Skin epidermis (tissue), 12 donors: ENCODE measurements at regions not wholly inside any gene's neighbourhood (a gene's known extent, or its start where the extent isn't known, plus 50 kb on each side); places are given as distances from the start of the nearest gene placed in this dataset.

ENCODE experiments used
- H3K27ac ChIP-seq, 21 experiments: fragments of 200-600 bp; sonication (generic) in 11 of 21; one replicate each; pipeline ENCODE4 v1.5.0; 2020; ENCODE audit warnings: mild to moderate bottlenecking in 3 of 21, inconsistent platforms in 2 of 21, moderate library complexity in 2 of 21
- H3K4me3 ChIP-seq, 7 experiments: fragments of 200-600 bp; sonication (generic) in 2 of 7; one replicate each; pipeline ENCODE4 v1.5.0; 2020; ENCODE audit warnings: inconsistent platforms in 2 of 7, mild to moderate bottlenecking in 2 of 7, moderate library complexity in 1 of 7

DNA sequence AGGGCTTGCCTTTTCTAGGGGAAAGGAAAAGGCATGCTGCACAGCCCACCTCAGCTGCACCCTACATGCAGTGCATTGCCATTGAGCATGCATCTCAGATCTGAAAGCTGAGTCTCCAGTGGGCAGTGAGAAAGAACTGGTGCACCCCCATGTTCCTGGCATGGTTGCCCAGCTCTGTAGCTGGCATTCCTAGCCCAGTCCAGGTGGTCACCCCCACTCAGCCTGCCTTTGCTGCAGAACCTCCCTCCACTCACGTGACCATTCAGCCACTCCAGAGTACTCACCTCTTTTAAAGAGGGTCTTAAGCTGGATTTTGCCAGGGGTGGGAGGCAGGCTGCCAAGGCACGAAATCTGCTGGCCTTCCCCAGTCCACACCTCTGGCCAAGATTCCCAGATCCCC, 208.6 kb upstream of the TOPAZ1 start:
- Histone ChIP-seq H3K27ac (no peak overlapping the region), H3K4me3 (no peak overlapping the region)

DNA sequence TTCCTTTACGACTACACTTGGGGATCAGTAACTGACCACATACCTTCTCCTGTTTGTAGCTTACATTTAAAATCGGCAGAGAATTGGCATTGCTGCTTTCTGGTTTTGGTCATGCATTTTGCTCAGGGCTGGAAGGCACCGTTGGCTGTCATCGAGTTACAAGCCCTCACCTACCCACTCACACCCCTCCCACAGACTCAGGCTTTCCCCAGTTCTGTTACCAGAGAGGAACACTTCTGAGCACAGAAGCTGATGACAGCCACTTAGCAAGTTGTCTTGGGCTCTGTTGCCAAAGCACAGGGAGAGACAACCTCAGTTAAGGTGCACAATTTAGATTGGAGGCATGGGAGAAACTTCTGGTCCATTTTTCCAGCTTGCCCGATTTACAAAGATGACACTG, 204.8 kb upstream of the TOPAZ1 start:
- Histone ChIP-seq H3K4me3 (no peak overlapping the region), H3K27ac (no peak overlapping the region)

DNA sequence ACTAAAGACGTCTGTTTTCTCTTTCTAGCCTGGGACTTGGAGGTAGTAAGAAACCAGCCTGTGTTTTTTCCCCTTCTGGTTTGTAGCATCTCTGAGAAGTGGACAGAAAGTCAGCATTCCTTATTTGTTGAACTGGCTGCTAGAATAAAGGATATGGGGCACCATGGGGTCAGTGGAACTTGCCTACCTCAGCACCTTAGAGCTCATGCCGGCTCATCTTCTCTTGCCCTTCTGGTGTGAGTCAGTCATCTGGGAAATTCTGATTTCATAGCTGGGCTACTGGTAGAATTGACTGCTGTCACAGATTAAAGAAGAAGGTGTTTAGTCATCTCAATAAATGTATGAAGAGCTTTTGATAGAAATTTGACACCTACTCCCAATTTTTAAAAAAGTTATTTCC, 202.7 kb upstream of the TOPAZ1 start:
- H3K4me3 ChIP-seq, result no peak overlapping the region
- no peak overlapping the region for H3K27ac ChIP-seq

DNA sequence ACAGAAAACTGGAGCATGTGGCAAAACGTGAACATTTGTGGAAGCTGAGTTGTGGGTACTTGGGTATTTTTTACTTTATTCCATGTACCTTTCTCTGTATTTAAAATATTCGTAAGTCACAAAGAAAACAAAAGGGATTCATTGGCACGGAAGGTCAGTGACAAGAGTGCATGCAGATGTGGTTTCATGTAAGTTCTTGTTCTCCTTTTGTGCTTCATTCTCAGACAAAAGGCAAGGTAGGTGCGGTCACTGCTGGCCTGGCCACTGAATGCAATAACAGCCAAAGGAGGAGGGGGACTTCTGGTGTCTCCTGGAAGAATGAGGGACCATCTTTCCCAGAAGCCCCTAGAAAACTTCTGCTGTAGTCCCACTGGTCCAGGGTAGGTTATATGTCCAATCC, 200.0 kb upstream of the TOPAZ1 start:
- no peak overlapping the region for H3K4me3 ChIP-seq
- H3K27ac ChIP-seq, result no peak overlapping the region

DNA sequence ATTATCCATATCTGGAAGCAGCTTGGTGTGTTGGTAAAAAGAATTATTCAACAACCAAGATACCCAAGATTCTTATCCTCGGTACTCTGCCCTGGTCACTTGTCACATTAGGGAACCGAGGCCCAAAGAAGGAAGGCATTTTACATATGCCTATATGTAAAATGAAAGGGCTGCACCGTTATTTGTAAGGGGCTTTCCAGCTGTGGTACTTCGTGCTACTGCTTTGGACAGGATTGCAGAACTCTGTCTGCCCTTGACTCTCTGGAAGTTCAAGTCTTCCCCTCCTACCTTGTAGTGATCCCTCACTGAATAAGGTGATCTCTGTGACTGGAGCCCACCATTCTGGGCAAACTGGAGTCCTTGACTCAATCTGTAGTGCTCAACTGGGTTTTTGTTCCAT, 198.9 kb upstream of the TOPAZ1 start:
- Histone ChIP-seq H3K27ac (no peak overlapping the region), H3K4me3 (no peak overlapping the region)

DNA sequence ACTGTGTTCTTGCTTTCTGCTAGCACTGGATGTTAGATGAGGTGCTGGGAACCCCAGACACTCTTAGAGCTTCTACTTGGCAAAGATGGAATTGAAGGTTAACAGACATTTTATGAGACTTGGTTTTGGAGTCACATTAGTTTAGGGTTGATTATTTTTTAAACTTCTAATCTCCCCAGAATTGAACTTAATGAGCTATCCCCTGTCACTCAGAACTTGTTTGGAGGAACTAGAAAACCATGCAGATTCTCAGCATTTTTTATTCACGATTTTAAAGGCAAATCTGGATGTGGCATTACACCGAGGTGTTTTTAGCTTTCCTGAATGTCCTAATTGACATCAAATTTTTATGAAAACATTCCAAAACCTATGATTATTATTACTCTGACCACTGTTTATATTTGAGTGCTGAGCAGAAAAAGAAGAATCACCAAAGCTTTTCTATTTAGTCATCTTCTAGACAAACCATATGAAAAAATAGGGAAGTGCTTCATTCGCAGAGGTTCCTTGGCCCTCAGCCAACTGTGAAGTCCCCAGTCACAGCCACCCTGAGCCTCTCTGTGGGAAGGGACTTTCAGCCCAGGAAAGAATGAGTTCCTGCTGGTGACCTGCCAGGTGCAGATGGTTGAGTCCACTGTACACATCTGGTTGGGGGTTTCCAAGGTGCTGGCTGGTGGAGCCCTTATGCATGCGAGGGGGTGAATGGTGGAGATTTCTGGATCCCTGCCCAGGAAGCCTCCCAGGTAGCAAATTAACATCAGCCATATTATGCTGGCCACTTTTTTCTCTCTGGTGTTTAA, 196.0 kb upstream of the TOPAZ1 start:
- Histone ChIP-seq H3K4me3 (no peak overlapping the region), H3K27ac (no peak overlapping the region)

DNA sequence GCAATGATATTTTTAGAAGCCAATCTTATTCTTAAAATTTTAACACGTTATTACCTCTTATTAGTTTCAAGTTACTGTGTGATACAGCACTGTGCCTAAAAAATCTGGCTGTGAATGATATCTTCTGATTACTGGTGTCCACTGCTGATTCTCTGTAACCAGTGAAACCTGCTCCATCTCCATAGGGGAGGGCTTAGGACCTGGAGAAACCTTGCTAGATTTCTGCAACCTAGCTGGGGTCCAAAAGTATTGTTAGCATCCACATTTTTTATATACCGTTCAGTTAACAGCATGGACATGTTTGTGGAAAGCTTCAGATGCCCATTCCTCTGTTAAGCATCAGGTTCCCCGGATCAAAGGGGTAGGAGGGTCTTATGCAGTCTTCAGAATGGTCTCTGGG, 193.9 kb upstream of the TOPAZ1 start:
- Histone ChIP-seq H3K27ac (no peak overlapping the region), H3K4me3 (no peak overlapping the region)

DNA sequence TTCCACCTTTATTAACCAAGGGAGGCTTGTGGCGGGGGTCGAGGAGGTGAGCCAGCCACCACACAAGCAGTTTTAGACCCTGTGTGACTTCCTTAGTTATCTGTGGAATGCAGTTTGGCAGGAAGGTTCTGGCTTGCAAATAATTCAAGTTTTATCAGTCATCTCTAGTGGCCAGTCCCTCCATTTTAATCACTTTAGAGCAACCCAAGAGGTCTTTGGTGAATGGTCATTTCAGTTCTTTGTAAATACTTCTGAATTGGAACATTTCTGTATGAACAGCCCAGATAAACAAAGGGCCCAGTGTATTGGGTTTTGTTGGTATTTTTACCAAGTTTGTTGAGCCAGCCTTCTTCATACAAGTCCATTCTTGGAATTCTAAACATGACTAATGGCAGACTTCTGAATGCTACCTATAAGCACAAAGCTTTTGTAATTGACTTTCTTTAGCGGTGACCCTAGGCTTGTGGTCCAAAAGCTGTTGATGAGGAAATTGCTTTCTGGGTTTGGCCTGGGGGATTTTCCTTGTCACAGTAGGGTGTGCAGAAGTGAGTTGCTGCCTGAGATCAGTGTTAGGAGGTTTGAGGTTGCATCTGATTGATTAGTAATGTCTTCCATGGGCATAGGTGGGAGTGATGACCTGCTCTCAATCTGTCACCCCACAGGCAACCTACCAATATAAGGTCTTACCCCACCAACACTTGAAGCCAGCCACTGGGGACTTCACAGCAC, 193.3 kb upstream of the TOPAZ1 start:
- Histone ChIP-seq H3K4me3 (no peak overlapping the region), H3K27ac (no peak overlapping the region)

DNA sequence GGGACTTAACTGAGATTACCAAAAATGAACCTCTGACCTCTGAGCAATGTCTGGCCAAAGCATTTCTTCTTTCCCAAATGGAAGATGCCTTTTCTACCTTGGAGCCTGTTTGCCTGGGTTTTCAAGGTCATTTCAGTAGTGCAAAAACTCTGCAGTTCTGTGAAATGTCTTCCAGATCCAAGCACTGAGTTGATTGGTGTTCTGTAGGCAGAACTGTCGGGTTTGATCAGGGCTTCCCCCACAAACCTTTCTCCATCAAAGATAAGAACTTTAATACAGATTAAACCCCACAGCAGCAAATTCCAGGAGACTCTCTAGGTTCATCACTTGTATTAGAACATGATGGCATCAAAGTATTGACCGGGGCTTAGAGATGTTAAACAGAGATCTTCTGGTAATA, 192.7 kb upstream of the TOPAZ1 start:
- Histone ChIP-seq H3K27ac (no peak overlapping the region), H3K4me3 (no peak overlapping the region)

DNA sequence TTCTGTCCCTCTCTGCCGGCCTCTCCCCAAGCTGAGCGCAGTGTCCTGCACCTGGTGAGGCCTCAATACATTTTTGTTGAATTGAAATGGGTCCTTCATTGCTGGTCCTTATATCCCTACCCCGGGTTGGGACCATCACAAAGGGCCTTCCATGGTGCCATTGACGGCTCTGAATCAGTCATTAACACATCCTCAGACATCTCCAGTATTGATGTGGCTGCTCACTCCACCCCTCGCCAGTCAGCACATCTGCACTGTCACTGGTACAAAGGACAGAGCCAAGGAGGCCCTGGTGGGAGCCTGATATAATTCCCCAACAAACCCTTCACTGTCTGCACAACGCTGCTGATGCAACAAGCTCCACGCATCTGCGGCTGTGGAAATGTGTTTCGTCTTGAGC, 191.6 kb upstream of the TOPAZ1 start:
- Histone ChIP-seq H3K27ac (no peak overlapping the region), H3K4me3 (no peak overlapping the region)

DNA sequence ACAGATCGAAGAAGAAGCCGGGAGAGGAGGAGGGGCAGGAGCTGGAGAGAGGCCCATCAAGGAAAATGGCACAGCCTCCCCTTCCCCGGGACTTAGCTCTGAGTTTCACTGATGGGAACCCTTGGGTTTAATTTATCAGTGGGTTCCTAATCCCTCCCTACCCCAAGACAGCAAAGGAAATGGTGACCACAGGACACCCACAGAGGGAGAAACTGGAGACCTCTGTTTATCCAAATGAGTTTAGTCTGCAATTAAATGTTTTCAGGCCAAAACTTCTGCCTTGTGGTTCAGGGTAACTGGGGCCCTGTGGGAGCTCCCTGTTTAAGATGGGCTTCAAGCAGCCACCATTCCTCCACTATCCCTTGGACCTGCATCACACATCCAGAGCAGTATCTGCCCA, 190.8 kb upstream of the TOPAZ1 start:
- no peak overlapping the region for H3K4me3 ChIP-seq
- H3K27ac ChIP-seq, result no peak overlapping the region

DNA sequence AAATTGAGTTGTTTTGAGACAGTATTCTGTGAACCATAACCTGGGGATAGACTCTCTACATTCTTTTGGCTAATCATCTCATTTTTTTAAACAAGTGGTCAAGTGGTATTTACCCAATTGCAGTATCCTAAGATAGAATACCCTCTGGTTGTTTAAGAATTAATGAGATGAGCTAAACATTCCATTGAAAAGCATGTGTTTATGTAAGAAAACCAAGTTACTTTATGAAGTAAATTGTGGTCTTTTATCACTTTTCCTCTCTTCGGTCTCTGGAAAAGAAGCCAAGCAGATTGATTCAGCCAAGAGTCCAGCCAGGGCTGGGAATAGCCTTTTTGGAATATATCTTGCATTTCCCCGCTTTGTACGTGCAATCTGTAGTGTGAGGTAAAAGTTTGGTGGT, 185.7 kb upstream of the TOPAZ1 start:
- Histone ChIP-seq H3K27ac (no peak overlapping the region), H3K4me3 (no peak overlapping the region)

DNA sequence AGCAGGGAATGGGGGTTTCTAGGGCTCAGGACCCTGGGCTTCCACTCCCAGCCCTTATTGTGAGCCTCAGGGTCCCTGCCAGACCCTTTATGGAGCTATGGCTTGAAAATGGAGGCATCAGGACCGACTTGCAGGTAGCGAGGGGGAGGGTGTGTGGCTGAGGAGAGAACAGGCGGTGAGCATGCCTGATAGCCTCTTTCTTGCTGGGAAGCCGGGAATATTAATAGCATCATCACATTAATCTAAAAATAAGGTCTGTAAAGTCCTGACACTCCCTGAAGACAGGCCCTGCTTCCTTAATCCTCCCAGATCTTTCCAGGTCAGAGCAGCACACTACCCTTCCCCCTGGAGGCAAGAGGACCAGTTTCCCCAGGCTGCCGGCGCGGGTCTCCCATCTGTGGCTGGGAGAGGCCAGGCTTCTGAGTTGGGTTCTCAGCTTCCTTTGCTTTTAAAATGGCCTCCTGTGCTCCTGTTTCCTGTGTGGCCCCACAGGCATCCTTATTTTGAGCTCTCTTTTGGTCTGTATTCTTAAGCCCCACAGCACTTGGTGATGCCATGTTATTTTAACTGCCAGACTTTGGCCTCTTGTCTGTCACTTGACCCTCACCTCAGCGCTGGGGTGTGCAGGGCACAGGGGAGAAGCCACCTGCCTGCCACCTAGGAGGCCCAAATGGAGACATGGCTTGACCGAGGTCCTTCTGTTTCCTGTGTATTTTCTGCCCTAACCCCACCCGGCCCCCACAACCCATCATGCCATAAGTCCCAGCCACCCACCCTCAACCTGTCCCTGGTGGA, 185.0 kb upstream of the TOPAZ1 start:
- no peak overlapping the region for H3K27ac ChIP-seq
- no peak overlapping the region for H3K4me3 ChIP-seq

DNA sequence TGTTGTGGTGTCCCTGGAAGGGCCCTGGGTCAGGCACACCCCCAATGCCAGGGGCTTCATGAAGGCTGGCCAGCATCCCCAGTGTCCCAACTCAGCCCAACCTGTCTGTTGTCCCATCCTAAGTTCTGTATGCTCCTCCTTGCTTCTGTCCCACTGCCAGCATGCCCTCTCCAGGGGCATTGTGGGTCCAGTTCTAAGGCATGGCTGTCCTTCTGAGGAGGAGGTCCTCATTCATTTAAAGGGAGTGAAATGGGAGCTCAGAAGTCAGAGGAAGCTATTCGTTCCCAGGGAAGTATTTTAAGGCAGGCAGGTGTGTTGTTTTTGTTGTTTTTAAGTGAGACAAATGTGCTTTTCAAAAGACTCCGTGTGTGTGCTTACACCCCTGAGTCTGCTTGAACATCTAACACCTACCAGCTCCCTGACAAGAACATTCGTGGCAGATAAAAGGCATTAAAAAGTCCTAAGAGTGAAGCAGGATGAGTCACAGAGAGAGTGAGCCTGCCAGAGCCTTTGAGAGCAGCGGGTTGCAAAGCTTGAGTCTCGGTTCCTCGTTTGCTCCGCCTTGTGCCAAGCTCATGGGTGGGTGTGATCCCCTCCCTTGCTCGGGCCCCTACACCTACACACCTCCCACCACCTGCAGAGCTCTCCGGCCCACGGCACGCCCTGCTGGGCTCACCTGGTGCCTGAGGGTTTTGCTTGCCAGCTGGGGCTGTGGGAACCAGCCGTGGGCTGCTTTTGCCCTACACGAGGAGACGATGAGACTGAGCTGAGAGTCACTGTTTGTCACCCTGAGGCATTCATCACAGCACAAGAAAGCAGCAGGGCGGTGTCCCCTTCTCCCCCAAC, 183.4 kb upstream of the TOPAZ1 start:
- Histone ChIP-seq H3K4me3 (no peak overlapping the region), H3K27ac (peak overlapping the region in 1 of 21 experiments; percentile 23)

DNA sequence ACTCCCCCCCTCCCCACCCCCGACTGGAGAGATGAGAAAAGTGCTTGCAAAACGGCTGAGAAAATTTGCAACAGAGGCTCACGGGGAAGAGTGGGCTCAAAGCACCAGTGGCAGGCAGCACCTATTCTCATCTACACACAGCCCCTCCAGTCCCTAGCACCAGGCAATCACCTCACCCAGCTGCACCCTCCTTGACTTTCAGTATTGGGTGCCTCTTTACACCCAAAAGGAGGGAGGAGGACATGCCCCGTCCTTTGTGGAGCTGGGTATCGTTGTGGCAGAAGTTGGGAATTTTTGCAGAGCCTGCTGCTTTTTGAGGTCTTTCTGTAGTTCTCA, 182.8 kb upstream of the TOPAZ1 start:
- H3K4me3 ChIP-seq, result no peak overlapping the region
- H3K27ac ChIP-seq, result peak overlapping the region in 1 of 21 experiments; percentile 23

DNA sequence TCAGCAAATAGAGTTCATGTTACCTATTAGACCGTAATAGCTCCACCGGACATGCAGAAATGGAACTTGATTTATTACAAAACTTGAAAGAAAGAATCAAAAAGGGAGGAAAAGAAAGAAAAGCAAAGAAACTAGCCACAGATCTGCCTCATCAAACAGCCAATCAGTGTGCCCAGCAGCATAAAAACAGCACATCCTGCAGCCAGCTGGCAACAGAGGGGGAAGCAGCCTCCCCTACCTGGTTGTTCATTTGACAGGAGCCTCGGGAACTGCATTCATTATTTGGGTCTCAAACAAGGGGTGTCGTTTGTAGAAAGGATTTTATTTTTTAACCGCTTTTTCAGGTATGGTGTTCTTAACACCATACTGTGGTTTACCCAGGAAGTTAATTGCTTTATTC, 181.5 kb upstream of the TOPAZ1 start:
- Histone ChIP-seq H3K27ac (no peak overlapping the region), H3K4me3 (no peak overlapping the region)

DNA sequence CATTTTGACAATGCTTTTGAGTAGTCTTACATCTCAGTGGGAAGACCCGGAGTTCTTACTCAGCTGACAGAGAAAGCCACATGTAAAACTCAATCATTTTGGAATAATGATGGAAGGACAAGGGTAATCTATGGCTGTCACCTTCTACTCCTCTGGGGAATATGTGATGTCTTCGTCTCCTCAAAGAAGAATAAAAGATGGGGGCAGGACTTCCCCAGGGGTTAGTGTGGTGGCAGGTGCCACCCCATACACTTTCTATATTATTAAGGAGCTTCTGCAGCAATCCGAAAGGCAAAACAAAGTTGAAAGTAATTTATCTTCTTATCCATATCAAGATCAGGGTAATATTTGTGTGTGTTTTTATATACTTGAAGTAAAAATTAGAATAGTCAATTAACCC, 180.4 kb upstream of the TOPAZ1 start:
- H3K27ac ChIP-seq, result no peak overlapping the region

DNA sequence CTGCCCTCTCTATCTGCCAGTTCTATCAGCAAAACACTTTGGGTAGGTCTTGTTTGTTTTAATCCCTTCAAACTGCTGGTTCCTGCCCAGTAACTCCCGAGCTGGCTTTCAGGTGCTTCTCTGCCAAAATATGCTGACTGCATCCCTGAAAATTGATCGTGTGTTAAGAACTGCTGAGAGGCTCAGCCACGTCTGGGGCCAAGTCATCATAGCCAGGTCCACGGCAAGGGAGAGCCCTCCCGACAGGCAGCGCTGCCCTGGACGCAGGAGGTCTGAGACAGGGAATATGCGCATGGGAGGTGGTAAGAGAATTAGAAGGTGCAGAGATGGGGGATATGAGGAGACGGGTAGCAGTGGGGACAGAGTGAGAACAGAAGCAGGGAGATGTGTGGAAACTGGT, 179.7 kb upstream of the TOPAZ1 start:
- no peak overlapping the region for H3K27ac ChIP-seq
- H3K4me3 ChIP-seq, result no peak overlapping the region

More for the DNA sequence above, 180.4 kb upstream of the TOPAZ1 start:
- H3K4me3 ChIP-seq, result no peak overlapping the region

DNA sequence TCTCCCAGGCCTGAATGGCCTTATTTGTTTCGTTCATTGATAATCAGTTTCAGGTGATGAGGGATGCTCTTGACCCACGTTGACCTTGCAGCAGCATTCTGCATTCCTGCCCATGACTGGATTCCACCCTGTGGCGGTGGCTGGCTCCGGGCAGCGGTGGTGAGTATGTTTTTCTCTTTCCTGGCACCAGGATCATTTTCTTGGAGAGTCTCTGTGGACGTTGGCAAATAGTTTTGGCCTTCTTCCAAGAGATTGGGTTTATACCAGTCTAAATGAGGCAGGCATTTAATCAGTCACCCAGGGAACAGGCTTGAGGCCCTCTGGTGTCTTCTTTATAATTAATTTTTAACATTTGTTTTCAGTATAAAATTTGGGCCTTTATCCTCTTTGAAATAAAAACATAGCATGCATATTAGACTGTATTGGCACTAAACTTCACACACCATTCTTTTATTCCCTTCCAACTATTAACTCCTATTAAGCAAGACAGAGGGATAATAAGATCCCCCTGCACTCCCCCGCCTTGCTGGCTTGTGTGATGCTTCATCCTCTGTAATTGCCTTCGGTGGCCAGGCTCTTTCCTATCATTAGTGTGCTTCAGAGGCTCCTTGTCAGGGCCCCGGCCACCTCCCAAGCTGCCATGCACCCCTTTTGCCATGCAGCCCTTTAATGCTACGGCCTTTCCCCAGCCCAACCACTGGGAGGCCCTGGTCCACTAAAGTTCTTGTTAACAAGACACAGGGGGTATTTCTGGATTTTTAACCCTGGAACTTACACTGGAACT, 176.2 kb upstream of the TOPAZ1 start:
- no peak overlapping the region for H3K27ac ChIP-seq
- no peak overlapping the region for H3K4me3 ChIP-seq
